ENCODE measurements at regions not wholly inside any gene's neighbourhood (a gene's known extent, or its start where the extent isn't known, plus 50 kb on each side); places are given as distances from the start of the nearest gene placed in this dataset.

DNA sequence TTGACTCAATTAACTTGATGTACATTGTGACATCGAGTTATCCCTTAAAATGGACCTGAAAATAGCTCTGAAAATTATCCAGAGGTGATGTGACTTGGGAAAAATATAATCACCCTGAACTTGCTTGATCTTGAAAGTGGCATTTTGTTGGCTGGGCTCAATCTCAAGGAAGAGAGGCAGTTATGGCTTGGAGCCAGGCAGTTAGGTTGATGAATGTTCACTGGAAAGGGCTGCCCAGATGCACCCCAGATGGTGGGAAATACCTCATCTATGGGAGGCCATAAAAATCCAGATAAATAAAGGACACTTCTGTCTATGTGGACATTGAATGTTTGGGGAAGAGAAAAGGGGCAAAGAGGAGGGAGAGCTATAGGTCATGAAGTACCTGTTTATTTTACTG is 55.7 kb upstream of the OR5AN1 start:
- Histone ChIP-seq H3K36me3 (ENCODE audit: insufficient read depth, low read length) (no peaks in the 10 kb centered on the region), H3K4me3 (ENCODE audit: insufficient read depth, low read length) (no peak overlapping the region)
- no peak for DNase-seq (ENCODE audit: insufficient read length, low spot score, missing footprints)

DNA sequence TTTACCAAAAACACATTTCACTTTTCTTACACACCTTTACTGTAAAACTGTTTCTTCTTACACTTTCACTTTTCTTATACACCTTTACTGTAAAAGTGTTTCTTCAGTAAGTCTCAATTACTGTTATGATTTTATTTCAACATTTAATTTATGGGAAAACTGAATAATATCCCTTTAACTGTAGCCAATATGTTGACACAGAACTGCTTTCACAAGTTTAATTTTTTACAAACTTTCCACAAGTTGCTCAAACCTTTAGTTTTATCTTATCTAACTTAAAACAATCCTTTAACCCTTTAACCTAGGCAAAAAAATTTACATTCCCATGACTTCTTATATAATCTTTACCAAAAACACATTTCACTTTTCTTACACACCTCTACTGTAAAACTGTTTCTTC is 63.3 kb upstream of the OR5AN1 start:
- H3K4me1 ChIP-seq (ENCODE audit: insufficient read depth, low read length), result no peaks in the 10 kb centered on the region
- H2AFZ ChIP-seq (ENCODE audit: low read length), result no peak overlapping the region
- DNase-seq (ENCODE audit: insufficient read length, low spot score, missing footprints), result no peak
- no peaks in the 10 kb centered on the region for H4K20me1 ChIP-seq (ENCODE audit: insufficient read depth, low read length)
- TF ChIP-seq, protein P1, sequence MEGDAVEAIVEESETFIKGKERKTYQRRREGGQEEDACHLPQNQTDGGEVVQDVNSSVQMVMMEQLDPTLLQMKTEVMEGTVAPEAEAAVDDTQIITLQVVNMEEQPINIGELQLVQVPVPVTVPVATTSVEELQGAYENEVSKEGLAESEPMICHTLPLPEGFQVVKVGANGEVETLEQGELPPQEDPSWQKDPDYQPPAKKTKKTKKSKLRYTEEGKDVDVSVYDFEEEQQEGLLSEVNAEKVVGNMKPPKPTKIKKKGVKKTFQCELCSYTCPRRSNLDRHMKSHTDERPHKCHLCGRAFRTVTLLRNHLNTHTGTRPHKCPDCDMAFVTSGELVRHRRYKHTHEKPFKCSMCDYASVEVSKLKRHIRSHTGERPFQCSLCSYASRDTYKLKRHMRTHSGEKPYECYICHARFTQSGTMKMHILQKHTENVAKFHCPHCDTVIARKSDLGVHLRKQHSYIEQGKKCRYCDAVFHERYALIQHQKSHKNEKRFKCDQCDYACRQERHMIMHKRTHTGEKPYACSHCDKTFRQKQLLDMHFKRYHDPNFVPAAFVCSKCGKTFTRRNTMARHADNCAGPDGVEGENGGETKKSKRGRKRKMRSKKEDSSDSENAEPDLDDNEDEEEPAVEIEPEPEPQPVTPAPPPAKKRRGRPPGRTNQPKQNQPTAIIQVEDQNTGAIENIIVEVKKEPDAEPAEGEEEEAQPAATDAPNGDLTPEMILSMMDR (IDR thresholded peaks at IDR 0.05; ENCODE audit: extremely low read depth, low read depth, low read length), result no peak
- no peak overlapping the region for H3K4me3 ChIP-seq (ENCODE audit: insufficient read depth, low read length)
- H3K27ac ChIP-seq (ENCODE audit: low read depth, low read length), result no peak overlapping the region
- no peak overlapping the region for H3K4me2 ChIP-seq (ENCODE audit: insufficient read depth, low read length)
- H3K9me3 ChIP-seq (ENCODE audit: low read depth, low read length), result no peaks in the 10 kb centered on the region
- H3K27me3 ChIP-seq (ENCODE audit: insufficient read depth, low read length), result no peaks in the 10 kb centered on the region
- H3K36me3 ChIP-seq (ENCODE audit: insufficient read depth, low read length), result no peaks in the 10 kb centered on the region
- no peaks in the 10 kb centered on the region for H3K79me2 ChIP-seq (ENCODE audit: insufficient read depth, low read length)

More for the DNA sequence above, 55.7 kb upstream of the OR5AN1 start:
- Histone ChIP-seq H2AFZ (ENCODE audit: low read length) (no peak overlapping the region), H3K79me2 (ENCODE audit: insufficient read depth, low read length) (no peaks in the 10 kb centered on the region), H3K9me3 (ENCODE audit: low read depth, low read length) (no peaks in the 10 kb centered on the region), H3K4me1 (ENCODE audit: insufficient read depth, low read length) (no peaks in the 10 kb centered on the region), H3K27me3 (ENCODE audit: insufficient read depth, low read length) (no peaks in the 10 kb centered on the region), H3K4me2 (ENCODE audit: insufficient read depth, low read length) (no peak overlapping the region), H3K27ac (ENCODE audit: low read depth, low read length) (no peak overlapping the region), H4K20me1 (ENCODE audit: insufficient read depth, low read length) (no peaks in the 10 kb centered on the region)
- TF ChIP-seq, protein P1 (IDR thresholded peaks at IDR 0.05; ENCODE audit: extremely low read depth, low read depth, low read length), result no peak

DNA sequence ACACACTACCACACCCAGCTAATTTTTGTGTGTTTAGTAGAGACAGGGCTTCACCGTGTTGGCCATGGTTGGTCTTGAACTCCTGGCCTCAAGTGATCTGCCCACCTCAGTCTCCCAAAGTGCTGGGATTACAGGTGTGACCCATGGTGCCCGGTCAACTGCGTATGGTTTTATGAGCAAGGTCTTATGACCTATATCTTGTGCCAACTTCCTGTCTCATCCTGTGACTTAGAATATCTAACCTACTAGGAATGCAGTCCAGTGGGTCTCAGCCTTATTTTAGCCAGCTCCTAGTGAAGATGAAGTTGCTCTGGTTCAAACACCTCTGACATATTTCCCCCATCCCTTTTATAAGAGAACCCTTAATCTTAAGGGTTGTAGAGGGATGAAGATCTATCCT is 66.1 kb upstream of the OR5AN1 start:
- no peaks in the 10 kb centered on the region for H3K4me1 ChIP-seq (ENCODE audit: insufficient read depth, low read length)
- no peaks in the 10 kb centered on the region for H4K20me1 ChIP-seq (ENCODE audit: insufficient read depth, low read length)
- no peaks in the 10 kb centered on the region for H3K36me3 ChIP-seq (ENCODE audit: insufficient read depth, low read length)
- no peaks in the 10 kb centered on the region for H3K27me3 ChIP-seq (ENCODE audit: insufficient read depth, low read length)
- H3K9me3 ChIP-seq (ENCODE audit: low read depth, low read length), result no peaks in the 10 kb centered on the region
- no peak overlapping the region for H3K27ac ChIP-seq (ENCODE audit: low read depth, low read length)
- no peak overlapping the region for H3K4me2 ChIP-seq (ENCODE audit: insufficient read depth, low read length)
- H2AFZ ChIP-seq (ENCODE audit: low read length), result no peak overlapping the region
- TF ChIP-seq, protein P1 (IDR thresholded peaks at IDR 0.05; ENCODE audit: extremely low read depth, low read depth, low read length), result no peak
- DNase-seq (ENCODE audit: insufficient read length, low spot score, missing footprints), result no peak
- no peak overlapping the region for H3K4me3 ChIP-seq (ENCODE audit: insufficient read depth, low read length)
- no peaks in the 10 kb centered on the region for H3K79me2 ChIP-seq (ENCODE audit: insufficient read depth, low read length)

DNA sequence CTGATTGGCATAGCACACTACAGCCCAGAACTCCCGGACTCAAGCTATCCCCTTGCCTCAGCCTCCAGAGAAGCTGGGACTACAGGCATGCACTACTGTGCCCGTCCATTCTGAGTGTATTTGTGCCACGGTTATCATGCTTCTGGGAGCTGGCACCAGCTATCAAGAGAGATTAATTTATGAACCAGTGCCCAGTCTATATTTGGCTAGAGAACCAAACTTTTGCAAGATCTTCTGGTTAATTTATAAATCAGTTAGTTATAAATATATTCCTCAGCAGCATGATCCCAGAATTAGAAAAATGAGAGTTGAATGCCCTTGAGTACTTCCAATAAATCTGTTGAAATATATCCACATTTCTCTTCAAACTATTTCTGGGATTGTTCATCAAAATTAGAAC is 67.5 kb upstream of the OR5AN1 start:
- Histone ChIP-seq H2AFZ (ENCODE audit: low read length) (no peak overlapping the region), H3K4me3 (ENCODE audit: insufficient read depth, low read length) (no peak overlapping the region), H3K79me2 (ENCODE audit: insufficient read depth, low read length) (no peaks in the 10 kb centered on the region), H3K27me3 (ENCODE audit: insufficient read depth, low read length) (no peaks in the 10 kb centered on the region), H3K27ac (ENCODE audit: low read depth, low read length) (no peak overlapping the region), H3K9me3 (ENCODE audit: low read depth, low read length) (no peaks in the 10 kb centered on the region), H3K36me3 (ENCODE audit: insufficient read depth, low read length) (no peaks in the 10 kb centered on the region), H4K20me1 (ENCODE audit: insufficient read depth, low read length) (no peaks in the 10 kb centered on the region), H3K4me2 (ENCODE audit: insufficient read depth, low read length) (no peak overlapping the region), H3K4me1 (ENCODE audit: insufficient read depth, low read length) (no peaks in the 10 kb centered on the region)
- no peak for DNase-seq (ENCODE audit: insufficient read length, low spot score, missing footprints)
- TF ChIP-seq, protein P1 (IDR thresholded peaks at IDR 0.05; ENCODE audit: extremely low read depth, low read depth, low read length), result no peak
